ENCODE measurements at regions not wholly inside any gene's neighbourhood (a gene's known extent, or its start where the extent isn't known, plus 50 kb on each side); places are given as distances from the start of the nearest gene placed in this dataset.

GRCh38 chr1:70542856-70543255 is 131.8 kb downstream of the CTH start:
- POLR2A ChIA-PET, result no interaction called here
- TF ChIP-seq SAFB (IDR thresholded peaks at IDR 0.05; ENCODE audit: borderline replicate concordance, low read depth, low read length), result no peak
- TF ChIP-seq NFYB (IDR thresholded peaks at IDR 0.05; ENCODE audit: extremely low read depth, insufficient read length), result no peak
- TF ChIP-seq ESRRA (IDR thresholded peaks at IDR 0.05; ENCODE audit: borderline replicate concordance, low read depth), result no peak
- no peak for TF ChIP-seq ZNF561 (CRISPR knock-in tag; conservative IDR thresholded peaks at IDR 0.05)
- TF ChIP-seq HMG20B (CRISPR knock-in tag; IDR thresholded peaks at IDR 0.05), result no peak
- no peak for TF ChIP-seq ZKSCAN8 (CRISPR knock-in tag; IDR thresholded peaks at IDR 0.05)
- TF ChIP-seq ZBTB12 (CRISPR knock-in tag; IDR thresholded peaks at IDR 0.05), result no peak
- no peak for TF ChIP-seq ZNF134 (CRISPR knock-in tag; conservative IDR thresholded peaks at IDR 0.05)
- no peak for TF ChIP-seq RNF2 (IDR thresholded peaks at IDR 0.05)
- TF ChIP-seq, protein P1, sequence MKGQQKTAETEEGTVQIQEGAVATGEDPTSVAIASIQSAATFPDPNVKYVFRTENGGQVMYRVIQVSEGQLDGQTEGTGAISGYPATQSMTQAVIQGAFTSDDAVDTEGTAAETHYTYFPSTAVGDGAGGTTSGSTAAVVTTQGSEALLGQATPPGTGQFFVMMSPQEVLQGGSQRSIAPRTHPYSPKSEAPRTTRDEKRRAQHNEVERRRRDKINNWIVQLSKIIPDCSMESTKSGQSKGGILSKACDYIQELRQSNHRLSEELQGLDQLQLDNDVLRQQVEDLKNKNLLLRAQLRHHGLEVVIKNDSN (CRISPR knock-in tag; IDR thresholded peaks at IDR 0.05), result no peak
- TF ChIP-seq THRA (IDR thresholded peaks at IDR 0.05), result no peak
- TF ChIP-seq ATF1 (CRISPR knock-in tag; IDR thresholded peaks at IDR 0.05), result no peak
- TF ChIP-seq ATF1 (tag; IDR thresholded peaks at IDR 0.05), result no peak
- TF ChIP-seq SAFB2 (IDR thresholded peaks at IDR 0.05; ENCODE audit: borderline replicate concordance, low read depth, low read length, severe bottlenecking), result no peak
- TF ChIP-seq, protein P2, sequence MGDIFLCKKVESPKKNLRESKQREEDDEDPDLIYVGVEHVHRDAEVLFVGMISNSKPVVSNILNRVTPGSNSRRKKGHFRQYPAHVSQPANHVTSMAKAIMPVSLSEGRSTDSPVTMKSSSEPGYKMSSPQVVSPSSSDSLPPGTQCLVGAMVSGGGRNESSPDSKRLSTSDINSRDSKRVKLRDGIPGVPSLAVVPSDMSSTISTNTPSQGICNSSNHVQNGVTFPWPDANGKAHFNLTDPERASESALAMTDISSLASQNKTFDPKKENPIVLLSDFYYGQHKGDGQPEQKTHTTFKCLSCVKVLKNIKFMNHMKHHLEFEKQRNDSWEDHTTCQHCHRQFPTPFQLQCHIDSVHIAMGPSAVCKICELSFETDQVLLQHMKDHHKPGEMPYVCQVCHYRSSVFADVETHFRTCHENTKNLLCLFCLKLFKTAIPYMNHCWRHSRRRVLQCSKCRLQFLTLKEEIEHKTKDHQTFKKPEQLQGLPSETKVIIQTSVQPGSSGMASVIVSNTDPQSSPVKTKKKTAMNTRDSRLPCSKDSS (IDR thresholded peaks at IDR 0.05; ENCODE audit: low read depth, partially characterized antibody), result no peak
- no peak for TF ChIP-seq ETS2 (tag; IDR thresholded peaks at IDR 0.05; ENCODE audit: borderline replicate concordance, poor library complexity, severe bottlenecking)
- no peak overlapping the region for H3K4me3 ChIP-seq
- H3K79me2 ChIP-seq (ENCODE audit: control insufficient read depth, insufficient read depth, low read length), result no peaks in the 10 kb centered on the region
- no peaks in the 10 kb centered on the region for H3K27me3 ChIP-seq (ENCODE audit: control insufficient read depth in 2 of 2, insufficient read depth in 2 of 2, low read length in 2 of 2)
- no peaks in the 10 kb centered on the region for H3K4me1 ChIP-seq (replicated peaks in 1 of 2; ENCODE audit: control insufficient read depth in 2 of 2, insufficient read depth in 2 of 2, low read length in 2 of 2)
- DNase-seq (ENCODE audit: extremely low read depth in 1 of 4, low spot score in 3 of 4) (no peak), ATAC-seq (no peak), FAIRE-seq (no peak)
- BruUV-seq (replicated peaks), result no TSS peak
- H2AFZ ChIP-seq (ENCODE audit: low read depth, low read length), result no peak overlapping the region
- no peaks in the 10 kb centered on the region for H3K9me1 ChIP-seq (ENCODE audit: control insufficient read depth, insufficient read depth, low read length)
- CTCF ChIA-PET (ENCODE audit: low intra/inter-chr PET ratio), result no interaction called here
- H3K4me2 ChIP-seq (ENCODE audit: insufficient read depth, low read length), result no peak overlapping the region
- WGBS (ENCODE audit: insufficient coverage, low coverage, missing lambda C conversion rate), result 15% methylated on average over 2 of the region's 2 CpGs
- in situ Hi-C loops (cut with MboI) (no loop called here), intact Hi-C loops (cut with micrococcal nuclease) (no loop called here)
- no peak overlapping the region for H3K27ac ChIP-seq (ENCODE audit: extremely low read depth, low read depth, low read length)
- no peaks in the 10 kb centered on the region for H4K20me1 ChIP-seq (replicated peaks; ENCODE audit: control insufficient read depth, insufficient read depth, low read length)
- H3K9ac ChIP-seq (ENCODE audit: insufficient read depth in 1 of 2, low read depth in 2 of 2, low read length in 2 of 2), result no peak overlapping the region
- no peaks in the 10 kb centered on the region for H3K9me3 ChIP-seq (replicated peaks; ENCODE audit: control insufficient read depth, insufficient read depth, low read depth, low read length)
- H3K36me3 ChIP-seq (ENCODE audit: control insufficient read depth, insufficient read depth, low read length), result no peaks in the 10 kb centered on the region

Measured in K562 (cell line).